CD14-positive monocyte (primary cell): ENCODE measurements at regions not wholly inside any gene's neighbourhood (a gene's known extent, or its start where the extent isn't known, plus 50 kb on each side); places are given as distances from the start of the nearest gene placed in this dataset.

Experiments used
- DNase-seq, 3 donors: peaks; one replicate each; pipeline ENCODE4 v3.0.0-alpha.2; 2011 to 2022
- H2AFZ ChIP-seq: 2 replicates; pipeline ENCODE4 v1.6.0; 2012; ENCODE audit warnings: mild to moderate bottlenecking, low read depth, low read length, inconsistent platforms; ENCODE audit not compliant: insufficient read depth, poor library complexity, severe bottlenecking
- H3K27ac ChIP-seq, 2 donors: 1 replicate in 1 of 2; 2 replicates in 1 of 2; pipeline ENCODE4 v1.5.1; 2012 to 2013; ENCODE audit warnings: low read length in 2 of 2, control low read depth in 1 of 2, inconsistent platforms in 1 of 2, low read depth in 1 of 2, mild to moderate bottlenecking in 1 of 2
- H3K27me3 ChIP-seq, 2 donors: one replicate each; pipeline versions ENCODE4 v1.6.0 to v1.6.1; 2011 to 2013; ENCODE audit warnings: low read length in 2 of 2; ENCODE audit not compliant: control insufficient read depth in 2 of 2, insufficient read depth in 2 of 2
- H3K36me3 ChIP-seq, 2 donors: replicated peaks in 1 of 2; 1 replicate in 1 of 2; 2 replicates in 1 of 2; pipeline versions ENCODE4 v1.5.1 to v1.6.1; 2012 to 2013; ENCODE audit warnings: low read length in 2 of 2, control low read depth in 1 of 2, inconsistent platforms in 1 of 2, mild to moderate bottlenecking in 1 of 2; ENCODE audit not compliant: insufficient read depth in 2 of 2, control insufficient read depth in 1 of 2
- H3K4me1 ChIP-seq, 2 donors: 1 replicate in 1 of 2; 2 replicates in 1 of 2; pipeline versions ENCODE4 v1.5.1 to v1.6.1; 2012 to 2013; ENCODE audit warnings: low read length in 2 of 2, control low read depth in 1 of 2, inconsistent platforms in 1 of 2, mild to moderate bottlenecking in 1 of 2, moderate library complexity in 1 of 2; ENCODE audit not compliant: insufficient read depth in 2 of 2, control insufficient read depth in 1 of 2
- H3K4me2 ChIP-seq: replicated peaks from 2 replicates; pipeline ENCODE3; 2012; ENCODE audit warnings: low read length, moderate library complexity, mild to moderate bottlenecking; ENCODE audit not compliant: poor library complexity, severe bottlenecking; ENCODE audit errors: extremely low read depth
- H3K4me3 ChIP-seq, 3 experiments: fragments of 200-600 bp in 1 of 3; sonication (generic) in 1 of 3; replicated peaks in 1 of 3; 1 replicate in 2 of 3; 2 replicates in 1 of 3; pipeline ENCODE4 v1.5.1; 2011 to 2013; ENCODE audit warnings: low read length in 3 of 3, mild to moderate bottlenecking in 3 of 3, control low read depth in 2 of 3, low read depth in 2 of 3, inconsistent platforms in 1 of 3, moderate library complexity in 1 of 3
- H3K79me2 ChIP-seq: 2 replicates; pipeline ENCODE4 v1.6.0; 2012; ENCODE audit warnings: mild to moderate bottlenecking, control low read depth, inconsistent platforms, low read length, moderate library complexity; ENCODE audit not compliant: insufficient read depth
- H3K9ac ChIP-seq: 2 replicates; pipeline ENCODE4 v1.6.0; 2017; ENCODE audit warnings: low read length, mild to moderate bottlenecking; ENCODE audit not compliant: insufficient read depth, poor library complexity, severe bottlenecking
- H3K9me3 ChIP-seq, 2 donors: replicated peaks in 1 of 2; 1 replicate in 1 of 2; 2 replicates in 1 of 2; pipeline versions ENCODE4 v1.5.1 to v1.6.1; 2012 to 2013; ENCODE audit warnings: low read length in 2 of 2, control low read depth in 1 of 2; ENCODE audit not compliant: control insufficient read depth in 1 of 2, insufficient read depth in 1 of 2
- H4K20me1 ChIP-seq: 2 replicates; pipeline ENCODE4 v1.6.0; 2012; ENCODE audit warnings: mild to moderate bottlenecking, low read length, control low read depth, moderate library complexity; ENCODE audit not compliant: insufficient read depth
- H3K27ac Mint-ChIP-seq, 7 donors: one replicate each; pipeline ENCODE4 v1.8.0; 2020; ENCODE audit warnings: mild to moderate bottlenecking in 7 of 7, mixed read lengths in 7 of 7, moderate library complexity in 6 of 7, inconsistent platforms in 2 of 7
- H3K27me3 Mint-ChIP-seq, 3 donors: one replicate each; pipeline ENCODE4 v1.8.0; 2021 to 2022; ENCODE audit warnings: low read depth in 3 of 3, mild to moderate bottlenecking in 3 of 3, mixed read lengths in 3 of 3, moderate library complexity in 3 of 3, inconsistent platforms in 1 of 3
- H3K36me3 Mint-ChIP-seq, 2 donors: one replicate each; pipeline ENCODE4 v1.8.0; 2020; ENCODE audit warnings: mixed read lengths in 2 of 2, inconsistent platforms in 1 of 2, mild to moderate bottlenecking in 1 of 2
- H3K4me1 Mint-ChIP-seq: one replicate; pipeline ENCODE4 v1.8.0; 2020; ENCODE audit warnings: mild to moderate bottlenecking, mixed read lengths
- H3K4me3 Mint-ChIP-seq, 2 donors: one replicate each; pipeline ENCODE4 v1.8.0; 2020; ENCODE audit warnings: mild to moderate bottlenecking in 2 of 2, mixed read lengths in 2 of 2, moderate library complexity in 1 of 2
- H3K9me3 Mint-ChIP-seq, 7 donors: one replicate each; pipeline ENCODE4 v1.8.0; 2020 to 2022; ENCODE audit warnings: mixed read lengths in 7 of 7, mild to moderate bottlenecking in 6 of 7, moderate library complexity in 6 of 7, inconsistent platforms in 2 of 7
- CTCF ChIP-seq: fragments of 200-600 bp; IDR thresholded peaks from one replicate; pipeline ENCODE4 v1.8.0; 2022; ENCODE audit warnings: antibody characterized with exemption, mild to moderate bottlenecking
- WGBS: methylation state at CpG from one replicate; pipeline ENCODE4 v1.1.5; 2013; ENCODE audit warnings: missing lambda C conversion rate; ENCODE audit not compliant: insufficient coverage; 5-methylcytosine and 5-hydroxymethylcytosine counted together
- intact Hi-C, 2 donors: fragments of 100-400 bp; cut with micrococcal nuclease; formaldehyde crosslinking; loops; one replicate each; pipeline versions ENCODE4 v1.15.0 to v1.15.1; 2023

- H3K9me3 ChIP-seq: no peaks in the 10 kb centered on the region
- intact Hi-C loops: loop anchor here (5.0 to 10.0 kb wide), 5 partner anchors 73 to 587 kb away; no protein-coding TSS in a partner anchor
- H4K20me1 ChIP-seq: no peaks in the 10 kb centered on the region
- peaks cover 6 to 14% of the 10 kb centered on the region in 2 donors for H3K4me1 ChIP-seq
- Mint-ChIP-seq H3K27ac (no peak overlapping the region), H3K9me3 (peaks cover 0 to 3% (median 0%) of the 10 kb centered on the region in 7 donors), H3K36me3 (no peaks in the 10 kb centered on the region), H3K4me3 (no peak overlapping the region), H3K27me3 (no peaks in the 10 kb centered on the region), H3K4me1 (peaks cover 2% of the 10 kb centered on the region)
- H3K4me3 ChIP-seq: no peak overlapping the region
- no peak for DNase-seq
- no peaks in the 10 kb centered on the region for H3K27me3 ChIP-seq
- no peak overlapping the region for H3K4me2 ChIP-seq
- H3K79me2 ChIP-seq: no peaks in the 10 kb centered on the region
- H3K36me3 ChIP-seq: no peaks in the 10 kb centered on the region
- no peak overlapping the region for H3K27ac ChIP-seq
- no peak overlapping the region for H2AFZ ChIP-seq
- WGBS: 87% methylated on average over 2 of the region's 2 CpGs
- TF ChIP-seq CTCF: no peak
- H3K9ac ChIP-seq: no peak overlapping the region
Measured at GRCh38 chr1:172827841-172828240, 168.9 kb downstream of the FASLG start.

- Histone ChIP-seq H3K4me1 (peaks cover 0 to under 1% of the 10 kb centered on the region in 2 donors), H3K27ac (no peak overlapping the region), H2AFZ (no peak overlapping the region), H4K20me1 (no peaks in the 10 kb centered on the region), H3K36me3 (no peaks in the 10 kb centered on the region), H3K79me2 (no peaks in the 10 kb centered on the region), H3K9me3 (no peaks in the 10 kb centered on the region), H3K4me2 (no peak overlapping the region), H3K4me3 (no peak overlapping the region), H3K9ac (no peak overlapping the region), H3K27me3 (no peaks in the 10 kb centered on the region)
- H3K27ac Mint-ChIP-seq: no peak overlapping the region
- DNase-seq: no peak
- intact Hi-C loops: no loop called here
- peaks cover 0 to 1% (median 0%) of the 10 kb centered on the region in 3 donors for H3K27me3 Mint-ChIP-seq
- TF ChIP-seq CTCF: no peak
- no peak overlapping the region for H3K4me3 Mint-ChIP-seq
- H3K4me1 Mint-ChIP-seq: no peaks in the 10 kb centered on the region
- H3K36me3 Mint-ChIP-seq: no peaks in the 10 kb centered on the region
- WGBS: no CpG with 5 or more reads among the region's 1 CpG
- H3K9me3 Mint-ChIP-seq: peaks cover 0 to 3% (median 0%) of the 10 kb centered on the region in 7 donors
Measured at GRCh38 chr1:172832006-172832725, 173.3 kb downstream of the FASLG start.
